ENCODE measurements at regions not wholly inside any gene's neighbourhood (a gene's known extent, or its start where the extent isn't known, plus 50 kb on each side); places are given as distances from the start of the nearest gene placed in this dataset.

DNA sequence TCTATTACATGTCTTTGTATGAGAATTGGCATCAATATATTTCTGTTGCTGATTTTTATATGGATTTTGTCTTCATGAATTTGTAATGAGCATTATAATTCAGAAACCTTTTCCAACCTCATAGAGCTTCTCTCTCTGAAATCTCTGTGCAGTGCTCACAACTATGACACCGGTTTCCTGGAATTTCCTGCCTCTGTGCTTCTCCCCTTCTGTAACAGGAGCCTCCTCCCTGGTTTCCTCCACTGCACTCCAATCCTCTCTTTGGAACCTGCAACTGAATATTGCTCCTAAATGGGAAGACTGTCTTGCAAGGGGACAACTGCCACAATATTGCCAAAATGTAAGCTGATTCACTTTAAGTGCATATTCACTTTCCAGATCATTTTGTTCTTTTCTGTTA is 1147.9 kb downstream of the UQCRFS1 start:
- TF ChIP-seq CREB1 (CRISPR knock-in tag; IDR thresholded peaks at IDR 0.05) (no peak), ZNF138 (CRISPR knock-in tag; conservative IDR thresholded peaks at IDR 0.05) (no peak), ESRRA (CRISPR knock-in tag; IDR thresholded peaks at IDR 0.05; ENCODE audit: borderline replicate concordance) (no peak), ETV6 (CRISPR knock-in tag; IDR thresholded peaks at IDR 0.05) (no peak), GRHL2 (CRISPR knock-in tag; IDR thresholded peaks at IDR 0.05; ENCODE audit: insufficient replicate concordance, severe bottlenecking) (no peak)
- TF ChIP-seq, protein P1, sequence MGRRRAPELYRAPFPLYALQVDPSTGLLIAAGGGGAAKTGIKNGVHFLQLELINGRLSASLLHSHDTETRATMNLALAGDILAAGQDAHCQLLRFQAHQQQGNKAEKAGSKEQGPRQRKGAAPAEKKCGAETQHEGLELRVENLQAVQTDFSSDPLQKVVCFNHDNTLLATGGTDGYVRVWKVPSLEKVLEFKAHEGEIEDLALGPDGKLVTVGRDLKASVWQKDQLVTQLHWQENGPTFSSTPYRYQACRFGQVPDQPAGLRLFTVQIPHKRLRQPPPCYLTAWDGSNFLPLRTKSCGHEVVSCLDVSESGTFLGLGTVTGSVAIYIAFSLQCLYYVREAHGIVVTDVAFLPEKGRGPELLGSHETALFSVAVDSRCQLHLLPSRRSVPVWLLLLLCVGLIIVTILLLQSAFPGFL (CRISPR knock-in tag; IDR thresholded peaks at IDR 0.05; ENCODE audit: borderline replicate concordance): no peak
- TF ChIP-seq, protein P2, sequence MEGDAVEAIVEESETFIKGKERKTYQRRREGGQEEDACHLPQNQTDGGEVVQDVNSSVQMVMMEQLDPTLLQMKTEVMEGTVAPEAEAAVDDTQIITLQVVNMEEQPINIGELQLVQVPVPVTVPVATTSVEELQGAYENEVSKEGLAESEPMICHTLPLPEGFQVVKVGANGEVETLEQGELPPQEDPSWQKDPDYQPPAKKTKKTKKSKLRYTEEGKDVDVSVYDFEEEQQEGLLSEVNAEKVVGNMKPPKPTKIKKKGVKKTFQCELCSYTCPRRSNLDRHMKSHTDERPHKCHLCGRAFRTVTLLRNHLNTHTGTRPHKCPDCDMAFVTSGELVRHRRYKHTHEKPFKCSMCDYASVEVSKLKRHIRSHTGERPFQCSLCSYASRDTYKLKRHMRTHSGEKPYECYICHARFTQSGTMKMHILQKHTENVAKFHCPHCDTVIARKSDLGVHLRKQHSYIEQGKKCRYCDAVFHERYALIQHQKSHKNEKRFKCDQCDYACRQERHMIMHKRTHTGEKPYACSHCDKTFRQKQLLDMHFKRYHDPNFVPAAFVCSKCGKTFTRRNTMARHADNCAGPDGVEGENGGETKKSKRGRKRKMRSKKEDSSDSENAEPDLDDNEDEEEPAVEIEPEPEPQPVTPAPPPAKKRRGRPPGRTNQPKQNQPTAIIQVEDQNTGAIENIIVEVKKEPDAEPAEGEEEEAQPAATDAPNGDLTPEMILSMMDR (IDR thresholded peaks at IDR 0.05): no peak

Data from WTC11 (cell line).